Stimulated activated CD4-positive, alpha-beta T cell treated with anti-CD3 and anti-CD28 coated beads, Interleukin-2, amount 100 ng/mL, for 24 hours (primary cell): ENCODE measurements at regions not wholly inside any gene's neighbourhood (a gene's known extent, or its start where the extent isn't known, plus 50 kb on each side); places are given as distances from the start of the nearest gene placed in this dataset.

Experiments used
- DNase-seq, 2 donors: peaks; one replicate each; pipeline ENCODE4 v3.0.0-alpha.2; 2020

DNA sequence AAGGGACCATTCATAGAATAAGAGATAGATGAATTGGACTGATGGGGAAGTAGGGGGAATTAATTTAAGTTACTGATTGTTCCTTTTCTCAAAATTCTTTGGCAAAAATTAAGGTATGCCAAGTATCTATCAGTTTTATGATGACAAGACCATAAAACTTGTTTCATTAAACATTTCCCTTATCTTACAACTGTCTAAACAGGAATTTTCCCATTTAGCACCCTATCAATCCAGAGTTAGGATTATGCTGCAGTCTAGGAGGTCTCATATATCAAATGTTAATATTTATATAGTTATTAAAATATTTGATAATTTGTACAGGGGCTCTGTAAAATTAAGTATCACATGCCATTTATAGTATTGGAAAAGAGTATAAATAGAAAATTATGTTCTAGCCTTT is 51.5 kb upstream of the ARID1B start:
- DNase-seq, result no peak

- no peak for DNase-seq
Observed at GRCh38 chr6:156720691-156721685, 56.2 kb upstream of the ARID1B start.

DNA sequence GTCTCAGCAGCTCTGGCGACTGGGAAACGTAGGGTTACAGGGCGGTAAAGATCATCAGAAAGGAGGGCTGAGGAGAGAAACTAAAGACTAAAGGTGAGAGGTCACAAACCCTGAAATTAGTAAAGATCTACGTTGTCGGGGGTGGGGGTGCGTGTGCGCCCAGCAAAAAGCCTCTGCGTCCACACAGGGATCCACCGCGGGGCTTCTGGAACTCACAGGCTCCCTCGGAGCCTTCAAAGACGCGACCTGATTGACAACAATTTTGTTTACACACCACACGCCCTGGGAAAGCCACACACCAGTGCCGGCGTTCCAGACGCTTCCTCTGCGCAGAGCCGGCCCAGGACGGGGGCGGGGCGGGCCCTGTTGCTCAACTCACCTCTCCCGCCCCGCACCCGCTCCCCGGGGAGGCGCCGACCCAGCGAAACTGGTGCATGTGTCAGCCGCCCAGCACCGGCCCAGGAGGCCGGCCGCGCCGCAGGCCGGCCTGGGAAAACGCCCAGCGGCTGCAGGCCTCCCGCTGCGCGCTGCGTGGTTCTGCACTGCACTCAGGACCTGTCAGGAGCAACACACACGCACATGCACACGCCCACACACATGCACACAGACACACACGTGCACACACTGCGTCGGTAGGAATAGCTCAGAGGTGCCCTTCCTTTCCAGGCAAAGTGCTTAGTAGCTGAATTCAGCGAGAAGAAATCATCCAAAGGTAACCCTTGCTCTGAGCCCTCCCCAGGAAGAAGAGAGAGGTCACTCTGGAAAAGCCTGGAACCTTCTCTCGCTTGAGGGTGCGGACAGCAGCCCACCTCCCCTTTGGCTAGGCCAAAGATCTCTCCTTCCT is 57.2 kb upstream of the ARID1B start:
- peak; percentile 75 to 79 for DNase-seq

GRCh38 chr6:156719395-156719719 is 57.8 kb upstream of the ARID1B start:
- no peak for DNase-seq

GRCh38 chr6:156718647-156719394 is 58.4 kb upstream of the ARID1B start:
- DNase-seq, result no peak

- DNase-seq, result no peak
Observed at GRCh38 chr6:156717542-156717941, 59.6 kb upstream of the ARID1B start.

- no peak for DNase-seq
Observed at GRCh38 chr6:156715839-156716238, 61.3 kb upstream of the ARID1B start.

DNA sequence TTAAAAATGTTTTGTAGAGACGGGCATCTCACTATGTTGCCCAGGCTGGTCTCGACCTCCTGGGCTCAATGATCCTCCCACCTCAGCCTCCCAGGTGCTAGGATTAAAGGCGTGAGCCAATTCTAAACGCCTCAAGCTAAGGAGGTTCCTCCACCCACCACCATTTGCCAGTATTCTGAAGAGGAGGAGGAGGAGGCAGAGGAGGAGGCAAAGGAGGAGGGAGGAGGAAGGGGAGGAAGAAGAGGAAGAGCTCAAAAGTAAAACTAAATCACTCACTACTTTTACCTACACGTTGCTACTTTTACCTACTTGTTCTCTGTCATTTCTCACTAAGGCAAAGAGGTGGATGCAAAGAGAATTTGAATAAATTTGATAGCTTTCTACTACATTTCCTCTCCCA is 63.6 kb upstream of the ARID1B start:
- DNase-seq, result no peak

DNA sequence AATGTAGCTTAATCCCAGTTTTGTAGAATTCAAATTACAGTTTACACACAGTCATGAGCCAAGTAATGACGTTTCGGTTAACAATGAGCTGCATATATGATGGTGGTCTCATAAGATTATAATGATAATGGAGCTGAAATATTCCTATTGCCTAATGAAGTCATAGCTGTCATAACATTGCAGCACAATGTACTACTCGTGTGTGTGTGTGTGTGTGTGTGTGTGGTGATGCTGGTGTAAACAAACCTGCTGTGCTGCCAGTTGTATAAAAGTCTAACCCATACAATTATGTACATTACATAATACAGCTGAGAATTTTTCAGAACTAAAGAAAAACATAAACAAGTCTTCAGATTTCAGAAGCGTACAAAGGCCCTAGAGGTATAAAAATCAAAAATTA is 66.7 kb upstream of the ARID1B start:
- no peak for DNase-seq

DNA sequence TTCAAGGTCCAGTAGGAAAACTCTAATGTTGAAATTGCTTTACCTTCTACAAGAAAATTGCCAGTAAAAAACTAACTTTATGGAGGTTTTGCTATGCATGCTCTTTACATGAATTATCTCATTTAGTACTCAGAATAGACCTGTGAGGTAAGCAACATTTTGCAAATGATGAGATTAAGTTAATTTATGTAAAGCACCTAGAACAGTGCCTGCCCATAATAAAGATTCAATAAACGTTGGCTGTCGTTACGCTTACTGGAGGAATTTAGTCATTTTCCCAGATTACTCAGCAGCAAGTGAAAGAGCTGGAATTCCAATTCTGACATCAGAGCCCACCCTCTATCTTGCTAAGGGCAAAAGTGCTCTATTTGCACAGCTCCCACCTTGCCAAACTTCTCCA is 69.4 kb upstream of the ARID1B start:
- no peak for DNase-seq

GRCh38 chr6:156703719-156704118 is 73.5 kb upstream of the ARID1B start:
- DNase-seq, result no peak

- no peak for DNase-seq
Observed at GRCh38 chr6:156701966-156702365, 75.2 kb upstream of the ARID1B start.

- no peak for DNase-seq
Observed at GRCh38 chr6:156700440-156701057, 76.6 kb upstream of the ARID1B start.

DNA sequence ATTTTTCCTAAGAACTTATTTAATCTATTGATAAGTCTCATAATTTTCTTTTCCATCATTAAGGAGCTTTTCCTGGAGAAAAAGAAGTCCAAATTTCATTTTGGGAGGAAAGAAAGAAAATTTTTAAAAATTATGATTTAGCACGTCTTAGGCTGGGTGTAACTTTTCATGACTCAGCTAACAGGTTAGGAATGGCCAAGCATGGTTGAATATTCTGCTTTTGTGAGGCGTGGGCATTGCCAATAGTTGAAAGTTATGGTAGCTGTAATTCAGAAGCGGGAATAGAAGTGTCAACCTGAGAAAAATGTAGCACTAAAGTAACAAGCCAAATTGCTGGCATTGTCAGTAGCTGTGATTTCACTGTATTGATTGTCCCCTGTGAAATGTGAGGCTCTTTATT is 77.2 kb upstream of the ARID1B start:
- DNase-seq, result no peak

- DNase-seq, result no peak
Observed at GRCh38 chr6:156699017-156699421, 78.2 kb upstream of the ARID1B start.

- no peak for DNase-seq
Observed at GRCh38 chr6:156698239-156699016, 78.8 kb upstream of the ARID1B start.

GRCh38 chr6:156697225-156697830 is 79.8 kb upstream of the ARID1B start:
- DNase-seq, result no peak

GRCh38 chr6:156695742-156696141 is 81.4 kb upstream of the ARID1B start:
- DNase-seq, result no peak

GRCh38 chr6:156694679-156695078 is 82.5 kb upstream of the ARID1B start:
- DNase-seq, result no peak

- DNase-seq, result no peak
Observed at GRCh38 chr6:156691018-156691417, 86.2 kb upstream of the ARID1B start.

DNA sequence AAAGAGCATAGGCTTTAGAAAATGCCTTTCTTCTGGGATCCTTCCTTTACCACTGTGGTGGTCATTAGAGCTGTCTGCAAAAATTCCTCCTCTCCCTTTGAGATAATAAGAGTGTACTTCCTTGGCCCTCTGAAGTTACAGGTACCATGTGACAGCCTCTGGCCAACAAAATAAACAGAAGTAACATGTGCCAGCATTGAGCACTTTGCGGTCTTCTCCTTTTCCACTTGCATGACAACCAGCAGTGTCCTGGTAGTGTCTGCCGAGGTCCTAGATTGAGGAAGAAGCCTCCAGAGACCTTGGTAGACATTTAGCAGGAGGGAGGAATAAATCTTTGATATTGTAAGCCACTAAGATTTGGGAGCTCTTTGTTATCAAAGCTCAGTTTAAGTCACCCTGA is 87.5 kb upstream of the ARID1B start:
- no peak for DNase-seq

- no peak for DNase-seq
Observed at GRCh38 chr6:156688620-156688971, 88.6 kb upstream of the ARID1B start.
